SK-N-SH treated with all-trans-retinoic acid at 6 μM for 48 hours (cell line): ENCODE measurements at regions not wholly inside any gene's neighbourhood (a gene's known extent, or its start where the extent isn't known, plus 50 kb on each side); places are given as distances from the start of the nearest gene placed in this dataset.

Experiments
- CSDC2 ChIP-seq: fragments of 250-450 bp; sonication (Bioruptor Pico); IDR thresholded peaks from 2 replicates; pipeline ENCODE4 v1.5.0; 2020; ENCODE audit warnings: mild to moderate bottlenecking, moderate library complexity
- PATZ1 ChIP-seq: fragments of 250-450 bp; sonication (Bioruptor Pico); IDR thresholded peaks from 2 replicates; pipeline ENCODE4 v1.8.0; 2020; ENCODE audit warnings: mild to moderate bottlenecking, moderate library complexity, borderline replicate concordance
- ZNF565 ChIP-seq: fragments of 450-650 bp; formaldehyde crosslinking; conservative IDR thresholded peaks from 2 replicates; pipeline ENCODE4 v1.5.0; 2020; ENCODE audit warnings: low read depth, mild to moderate bottlenecking, moderate library complexity

DNA sequence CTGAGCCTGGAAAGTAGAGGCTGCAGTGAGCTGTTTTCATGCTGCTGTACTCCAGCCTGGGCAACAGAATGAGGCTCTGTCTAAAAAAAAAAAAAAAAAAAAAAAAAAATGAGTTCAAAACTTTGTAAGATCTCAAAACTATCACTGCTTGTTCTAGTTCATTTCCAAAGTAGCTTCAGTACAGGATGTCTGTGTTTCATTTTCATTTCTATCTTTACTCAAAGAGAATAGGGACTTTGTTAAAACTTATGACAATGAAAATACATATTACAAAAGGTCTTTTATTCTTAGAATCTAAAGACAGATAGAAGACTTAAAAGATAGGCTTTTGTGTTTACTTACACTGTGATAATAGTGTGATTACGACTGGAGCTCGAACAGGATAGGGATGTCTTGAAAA is 709.7 kb downstream of the ADGRL2 start:
- no peak for TF ChIP-seq PATZ1 (CRISPR knock-in tag)
- TF ChIP-seq CSDC2 (CRISPR knock-in tag): no peak
- TF ChIP-seq ZNF565 (CRISPR knock-in tag): no peak
